ENCODE measurements at regions not wholly inside any gene's neighbourhood (a gene's known extent, or its start where the extent isn't known, plus 50 kb on each side); places are given as distances from the start of the nearest gene placed in this dataset.

GRCh38 chr2:37851828-37852584 lies 73.1 kb upstream of the RMDN2 start:
- TF ChIP-seq, protein P1, sequence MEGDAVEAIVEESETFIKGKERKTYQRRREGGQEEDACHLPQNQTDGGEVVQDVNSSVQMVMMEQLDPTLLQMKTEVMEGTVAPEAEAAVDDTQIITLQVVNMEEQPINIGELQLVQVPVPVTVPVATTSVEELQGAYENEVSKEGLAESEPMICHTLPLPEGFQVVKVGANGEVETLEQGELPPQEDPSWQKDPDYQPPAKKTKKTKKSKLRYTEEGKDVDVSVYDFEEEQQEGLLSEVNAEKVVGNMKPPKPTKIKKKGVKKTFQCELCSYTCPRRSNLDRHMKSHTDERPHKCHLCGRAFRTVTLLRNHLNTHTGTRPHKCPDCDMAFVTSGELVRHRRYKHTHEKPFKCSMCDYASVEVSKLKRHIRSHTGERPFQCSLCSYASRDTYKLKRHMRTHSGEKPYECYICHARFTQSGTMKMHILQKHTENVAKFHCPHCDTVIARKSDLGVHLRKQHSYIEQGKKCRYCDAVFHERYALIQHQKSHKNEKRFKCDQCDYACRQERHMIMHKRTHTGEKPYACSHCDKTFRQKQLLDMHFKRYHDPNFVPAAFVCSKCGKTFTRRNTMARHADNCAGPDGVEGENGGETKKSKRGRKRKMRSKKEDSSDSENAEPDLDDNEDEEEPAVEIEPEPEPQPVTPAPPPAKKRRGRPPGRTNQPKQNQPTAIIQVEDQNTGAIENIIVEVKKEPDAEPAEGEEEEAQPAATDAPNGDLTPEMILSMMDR (IDR thresholded peaks at IDR 0.05): no peak
- no peak for TF ChIP-seq POLR2AphosphoS5 (IDR thresholded peaks at IDR 0.05; ENCODE audit: insufficient read depth in 1 of 2, low read depth in 1 of 2)
- TF ChIP-seq POLR2A (IDR thresholded peaks at IDR 0.05): no peak

DNA sequence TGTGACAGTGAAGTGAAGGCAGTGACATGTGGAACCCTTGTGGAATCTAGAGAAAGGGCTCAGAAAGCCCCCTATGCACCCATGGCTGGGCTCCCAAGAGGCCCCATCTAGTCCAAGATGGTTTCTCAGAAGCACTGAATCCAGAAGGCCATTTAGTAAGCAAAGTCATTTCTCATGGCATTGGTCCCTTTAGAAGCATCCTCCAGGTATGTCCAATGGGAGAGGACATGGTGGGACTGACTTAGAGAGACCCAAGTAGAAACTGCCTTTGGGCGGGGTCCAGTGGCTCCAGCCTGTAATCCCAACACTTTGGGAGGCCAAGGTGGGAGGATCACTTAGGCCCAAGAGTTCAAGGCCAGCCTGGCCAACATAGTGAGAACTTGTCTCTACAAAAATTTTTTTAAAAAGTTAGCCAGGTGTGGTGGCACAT lies 72.5 kb upstream of the RMDN2 start:
- intact Hi-C loops (cut with DNase I): no loop called here
- Histone ChIP-seq H3K4me3 (no peak overlapping the region), H3K27ac (no peak overlapping the region), H3K9me3 (no peaks in the 10 kb centered on the region), H3K27me3 (no peaks in the 10 kb centered on the region), H3K4me1 (peaks cover 30% of the 10 kb centered on the region), H3K36me3 (no peaks in the 10 kb centered on the region)
- peak in 1 of 2 donors; percentile 47 for DNase-seq (ENCODE audit: extremely low spot score in 2 of 2)
- TF ChIP-seq, protein P1 (IDR thresholded peaks at IDR 0.05): no peak
- TF ChIP-seq POLR2AphosphoS5 (IDR thresholded peaks at IDR 0.05; ENCODE audit: insufficient read depth in 1 of 2, low read depth in 1 of 2): no peak
- no peak for TF ChIP-seq POLR2A (IDR thresholded peaks at IDR 0.05)

More at GRCh38 chr2:37851828-37852584, 73.1 kb upstream of the RMDN2 start:
- H3K4me3 ChIP-seq: no peak overlapping the region
- intact Hi-C loops (cut with DNase I): no loop called here
- H3K36me3 ChIP-seq: no peaks in the 10 kb centered on the region
- peak in 1 of 2 donors; percentile 54 for DNase-seq (ENCODE audit: extremely low spot score in 2 of 2)
- no peaks in the 10 kb centered on the region for H3K9me3 ChIP-seq
- no peaks in the 10 kb centered on the region for H3K27me3 ChIP-seq
- peak overlapping the region; percentile 10 for H3K27ac ChIP-seq
- H3K4me1 ChIP-seq: peaks cover 25% of the 10 kb centered on the region

- intact Hi-C loops (cut with DNase I): no loop called here
- DNase-seq (ENCODE audit: extremely low spot score in 2 of 2): peak in 1 of 2 donors; percentile 80
- TF ChIP-seq, protein P1 (IDR thresholded peaks at IDR 0.05): no peak
- no peak for TF ChIP-seq POLR2A (IDR thresholded peaks at IDR 0.05)
- Histone ChIP-seq H3K4me1 (peaks cover 30% of the 10 kb centered on the region), H3K9me3 (no peaks in the 10 kb centered on the region), H3K36me3 (no peaks in the 10 kb centered on the region), H3K4me3 (no peak overlapping the region), H3K27me3 (no peaks in the 10 kb centered on the region), H3K27ac (peak overlapping the region; percentile 36)
These were observed 70.3 kb upstream of the RMDN2 start for GRCh38 chr2:37854676-37855282.

DNA sequence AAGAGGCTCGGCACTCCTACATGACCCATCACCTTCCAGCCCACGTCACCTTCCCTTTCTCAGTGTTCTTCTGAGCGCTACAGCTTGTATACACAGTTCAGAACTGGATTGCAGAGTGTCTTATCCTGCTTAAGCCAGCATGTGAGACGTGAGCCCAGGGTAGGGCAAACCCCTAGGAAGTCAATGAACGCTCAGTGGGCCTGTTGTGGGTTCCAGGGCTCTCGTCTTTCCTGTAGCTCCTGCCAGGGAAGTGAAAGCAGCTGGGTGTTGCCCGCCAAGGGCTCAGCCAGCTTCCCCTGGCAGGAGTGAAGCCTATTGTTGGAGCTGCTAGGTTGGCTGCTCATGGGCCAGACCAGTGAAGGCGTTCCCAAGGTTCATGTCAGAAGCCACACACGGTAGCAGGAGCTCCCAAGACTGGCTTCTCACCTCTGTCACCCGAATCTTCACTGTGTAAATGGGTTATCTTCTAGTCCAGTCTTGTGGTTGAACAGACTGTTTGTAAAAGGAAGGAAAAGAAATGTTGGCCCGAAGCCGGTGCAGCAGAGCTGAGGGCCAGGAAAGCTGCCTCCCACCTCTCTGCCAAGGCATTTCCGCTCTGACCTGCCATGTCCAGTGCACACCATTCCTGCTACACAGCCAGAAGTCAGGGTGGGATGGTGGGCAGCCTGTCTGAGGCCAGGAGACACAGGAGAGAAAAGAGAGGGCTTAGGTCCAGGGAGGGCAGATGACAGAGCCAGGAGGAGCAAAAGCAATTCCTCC lies 69.6 kb upstream of the RMDN2 start:
- no peaks in the 10 kb centered on the region for H3K36me3 ChIP-seq
- no peak overlapping the region for H3K4me3 ChIP-seq
- DNase-seq (ENCODE audit: extremely low spot score in 2 of 2): peak in 1 of 2 donors; percentile 84
- no peaks in the 10 kb centered on the region for H3K27me3 ChIP-seq
- no peaks in the 10 kb centered on the region for H3K9me3 ChIP-seq
- TF ChIP-seq, protein P1 (IDR thresholded peaks at IDR 0.05): no peak
- peak in 1 of 2 donors; percentile 31 for TF ChIP-seq POLR2AphosphoS5 (IDR thresholded peaks at IDR 0.05; ENCODE audit: insufficient read depth in 1 of 2, low read depth in 1 of 2)
- intact Hi-C loops (cut with DNase I): no loop called here
- peak overlapping the region; percentile 36 for H3K27ac ChIP-seq
- H3K4me1 ChIP-seq: peaks cover 30% of the 10 kb centered on the region

All from vagina (tissue), 2 donors.